ENCODE measurements at regions not wholly inside any gene's neighbourhood (a gene's known extent, or its start where the extent isn't known, plus 50 kb on each side); places are given as distances from the start of the nearest gene placed in this dataset.

- intact Hi-C loops (cut with micrococcal nuclease; ENCODE audit: unreplicated experiment) (loop anchor here (5.0 kb wide), 1 partner anchor 232 kb away; no protein-coding TSS in a partner anchor), in situ Hi-C loops (cut with HindIII; ENCODE audit: low pct_unique_long_range_greater_than_20kb, low sequenced_read_pairs) (loop anchor here (10.0 to 25.0 kb wide), 2 partner anchors 120 to 342 kb away; partner anchors contain the start of gene IRF2BP2)
- Histone ChIP-seq H3K27ac (ENCODE audit: low read length) (peak overlapping the region; percentile 100), H3K4me1 (ENCODE audit: control insufficient read depth, insufficient read depth, low read length) (peaks cover 56% of the 10 kb centered on the region), H3K36me3 (ENCODE audit: control insufficient read depth, insufficient read depth, low read length) (no peaks in the 10 kb centered on the region), H3K27me3 (ENCODE audit: control insufficient read depth, insufficient read depth, low read length) (no peaks in the 10 kb centered on the region), H3K4me3 (ENCODE audit: low read depth in 2 of 2, low read length in 2 of 2) (no peak overlapping the region), H3K9me3 (ENCODE audit: control insufficient read depth, insufficient read depth, low read depth, low read length) (peaks cover 6% of the 10 kb centered on the region; the same call in 1 of the 2 replicates)
- ATAC-seq (no peak), DNase-seq (ENCODE audit: low read depth, low spot score) (no peak)
- ChIA-PET POLR2A (interaction anchor here (0.7 kb wide), 1 partner anchor 29 kb away, joined by 3 read pairs; no protein-coding TSS in a partner anchor), CTCF (no interaction called here)
- TF ChIP-seq SIN3A (IDR thresholded peaks at IDR 0.05; ENCODE audit: borderline replicate concordance, insufficient read depth, low read depth, low read length) (no peak), POLR2AphosphoS5 (IDR thresholded peaks at IDR 0.05; ENCODE audit: low read depth, low read length) (no peak), REST (IDR thresholded peaks at IDR 0.05; ENCODE audit: insufficient read depth in 1 of 2, low read depth in 2 of 2, low read length in 1 of 2) (no peak), CTCF (IDR thresholded peaks at IDR 0.05) (no peak), TCF7L2 (IDR thresholded peaks at IDR 0.05; ENCODE audit: low read depth, low read length) (no peak)
- BruUV-seq (replicated peaks) = no TSS peak
Observed at GRCh38 chr1:234954613-234955012, 174.0 kb downstream of the TOMM20 start.

- in situ Hi-C loops (cut with HindIII; ENCODE audit: low pct_unique_long_range_greater_than_20kb, low sequenced_read_pairs) (loop anchor here (10.0 to 25.0 kb wide), 2 partner anchors 121 to 342 kb away; partner anchors contain the start of gene IRF2BP2), intact Hi-C loops (cut with micrococcal nuclease; ENCODE audit: unreplicated experiment) (no loop called here)
- Histone ChIP-seq H3K27me3 (ENCODE audit: control insufficient read depth, insufficient read depth, low read length) (no peaks in the 10 kb centered on the region), H3K4me1 (ENCODE audit: control insufficient read depth, insufficient read depth, low read length) (peaks cover 49% of the 10 kb centered on the region), H3K9me3 (ENCODE audit: control insufficient read depth, insufficient read depth, low read depth, low read length) (peaks cover 6% of the 10 kb centered on the region; the same call in 1 of the 2 replicates), H3K27ac (ENCODE audit: low read length) (peak overlapping the region; percentile 100), H3K36me3 (ENCODE audit: control insufficient read depth, insufficient read depth, low read length) (no peaks in the 10 kb centered on the region), H3K4me3 (ENCODE audit: low read depth in 2 of 2, low read length in 2 of 2) (no peak overlapping the region)
- BruUV-seq (replicated peaks) = no TSS peak
- no peak for TF ChIP-seq CTCF (IDR thresholded peaks at IDR 0.05)
- TF ChIP-seq SIN3A (IDR thresholded peaks at IDR 0.05; ENCODE audit: borderline replicate concordance, insufficient read depth, low read depth, low read length) = no peak
- TF ChIP-seq TCF7L2 (IDR thresholded peaks at IDR 0.05; ENCODE audit: low read depth, low read length) = no peak
- no peak for TF ChIP-seq REST (IDR thresholded peaks at IDR 0.05; ENCODE audit: insufficient read depth in 1 of 2, low read depth in 2 of 2, low read length in 1 of 2)
- POLR2A ChIA-PET = no interaction called here
- ATAC-seq = no peak
- no peak for DNase-seq (ENCODE audit: low read depth, low spot score)
- CTCF ChIA-PET = no interaction called here
Observed at GRCh38 chr1:234953655-234954405, 174.8 kb downstream of the TOMM20 start.

Measured in Panc1 (cell line).